Loucy (cell line): ENCODE measurements at regions not wholly inside any gene's neighbourhood (a gene's known extent, or its start where the extent isn't known, plus 50 kb on each side); places are given as distances from the start of the nearest gene placed in this dataset.

Experiments
- CTCF ChIP-seq: fragments of 200-600 bp; sonication (generic); conservative IDR thresholded peaks from 2 replicates; pipeline ENCODE4 v1.5.1; 2014; ENCODE audit warnings: mild to moderate bottlenecking, antibody characterized with exemption, low read length
- EZH2phosphoT487 ChIP-seq: fragments of 200-600 bp; IDR thresholded peaks from 2 replicates; pipeline ENCODE4 v1.6.1; 2018; ENCODE audit warnings: antibody characterized with exemption, mild to moderate bottlenecking, moderate library complexity, borderline replicate concordance

GRCh38 chr6:102911571-102911970 is 1518.1 kb downstream of the GRIK2 start:
- TF ChIP-seq CTCF, result no peak
- TF ChIP-seq EZH2phosphoT487, result no peak
